ENCODE measurements at regions not wholly inside any gene's neighbourhood (a gene's known extent, or its start where the extent isn't known, plus 50 kb on each side); places are given as distances from the start of the nearest gene placed in this dataset.

- no peak overlapping the region for H3K18ac ChIP-seq (ENCODE audit: insufficient read length, low read depth, low read length)
- H4K20me1 ChIP-seq (ENCODE audit: control insufficient read depth, insufficient read depth, insufficient read length): no peaks in the 10 kb centered on the region
- no peak for DNase-seq
- no peaks in the 10 kb centered on the region for H3K36me3 Mint-ChIP-seq (ENCODE audit: insufficient read depth in 1 of 3, low read depth in 3 of 3)
- no peak overlapping the region for H3K4me3 Mint-ChIP-seq
- H3K4ac ChIP-seq (ENCODE audit: low read depth, low read length): no peak overlapping the region
- no peak overlapping the region for H2BK20ac ChIP-seq (ENCODE audit: low read depth, low read length, poor library complexity, severe bottlenecking)
- no peak overlapping the region for H3T11ph ChIP-seq (ENCODE audit: low read length)
- H3K56ac ChIP-seq (ENCODE audit: insufficient read length, low read depth, low read length): no peak overlapping the region
- peaks cover 11% of the 10 kb centered on the region; the same call in 1 of the 2 replicates for H3K27me3 Mint-ChIP-seq (ENCODE audit: low read depth)
- no peak overlapping the region for H4K5ac ChIP-seq (ENCODE audit: insufficient read length, low read depth, low read length)
- no peak overlapping the region for H4K91ac ChIP-seq (ENCODE audit: insufficient read length, low read depth, low read length)
- H3K9me3 ChIP-seq (ENCODE audit: control insufficient read depth, low read depth, low read length): no peaks in the 10 kb centered on the region
- H3K27me3 ChIP-seq (ENCODE audit: insufficient read depth, low read length): no peaks in the 10 kb centered on the region; the same call in 1 of the 2 replicates
- H3K79me2 ChIP-seq (ENCODE audit: insufficient read depth, low read length): no peaks in the 10 kb centered on the region
- no peak overlapping the region for H2BK12ac ChIP-seq (ENCODE audit: insufficient read length, low read depth, low read length)
- H2AK5ac ChIP-seq (ENCODE audit: insufficient read length, low read length): no peak overlapping the region
- H3K9me3 Mint-ChIP-seq: no peaks in the 10 kb centered on the region
- H3K4me1 ChIP-seq (ENCODE audit: insufficient read depth, low read length): no peaks in the 10 kb centered on the region
- H3K4me1 Mint-ChIP-seq: peaks cover 8 to 25% of the 10 kb centered on the region in 2 experiments
- H3K9ac ChIP-seq (ENCODE audit: extremely low read depth, insufficient read length, low read length): no peak overlapping the region
- H3K27ac Mint-ChIP-seq: no peak overlapping the region
- no peaks in the 10 kb centered on the region for H3K79me1 ChIP-seq (ENCODE audit: insufficient read depth, low read depth, low read length, poor library complexity, severe bottlenecking)
- H2AFZ ChIP-seq (ENCODE audit: low read length): no peak overlapping the region
- H3K23ac ChIP-seq (ENCODE audit: insufficient read length, low read depth, low read length): no peak overlapping the region
- no peak overlapping the region for H3K14ac ChIP-seq (ENCODE audit: insufficient read depth, low read length)
- WGBS (ENCODE audit: extremely low coverage, insufficient read length, low lambda C conversion rate): no CpG with 5 or more reads among the region's 10 CpGs
- no peaks in the 10 kb centered on the region for H3K23me2 ChIP-seq (ENCODE audit: insufficient read length, low read depth, low read length, poor library complexity, severe bottlenecking)
- H2BK15ac ChIP-seq (ENCODE audit: low read depth, low read length): no peak overlapping the region
- H2BK5ac ChIP-seq (ENCODE audit: insufficient read length, low read length): no peak overlapping the region
- H2BK120ac ChIP-seq (ENCODE audit: low read depth, low read length, poor library complexity, severe bottlenecking): no peak overlapping the region
- H3K4me2 ChIP-seq (ENCODE audit: insufficient read depth, insufficient read length, low read length): no peak overlapping the region
- no peak overlapping the region for H3K27ac ChIP-seq (ENCODE audit: insufficient read length, low read depth, low read length)
- no peak for TF ChIP-seq CTCF (conservative IDR thresholded peaks at IDR 0.05)
- H4K8ac ChIP-seq (replicated peaks; ENCODE audit: insufficient read length, low read depth, low read length): no peak overlapping the region
Observed at GRCh38 chr11:76287227-76287626, 80.9 kb upstream of the WNT11 start.

All from H9 (cell line).